ENCODE measurements at regions not wholly inside any gene's neighbourhood (a gene's known extent, or its start where the extent isn't known, plus 50 kb on each side); places are given as distances from the start of the nearest gene placed in this dataset.

DNA sequence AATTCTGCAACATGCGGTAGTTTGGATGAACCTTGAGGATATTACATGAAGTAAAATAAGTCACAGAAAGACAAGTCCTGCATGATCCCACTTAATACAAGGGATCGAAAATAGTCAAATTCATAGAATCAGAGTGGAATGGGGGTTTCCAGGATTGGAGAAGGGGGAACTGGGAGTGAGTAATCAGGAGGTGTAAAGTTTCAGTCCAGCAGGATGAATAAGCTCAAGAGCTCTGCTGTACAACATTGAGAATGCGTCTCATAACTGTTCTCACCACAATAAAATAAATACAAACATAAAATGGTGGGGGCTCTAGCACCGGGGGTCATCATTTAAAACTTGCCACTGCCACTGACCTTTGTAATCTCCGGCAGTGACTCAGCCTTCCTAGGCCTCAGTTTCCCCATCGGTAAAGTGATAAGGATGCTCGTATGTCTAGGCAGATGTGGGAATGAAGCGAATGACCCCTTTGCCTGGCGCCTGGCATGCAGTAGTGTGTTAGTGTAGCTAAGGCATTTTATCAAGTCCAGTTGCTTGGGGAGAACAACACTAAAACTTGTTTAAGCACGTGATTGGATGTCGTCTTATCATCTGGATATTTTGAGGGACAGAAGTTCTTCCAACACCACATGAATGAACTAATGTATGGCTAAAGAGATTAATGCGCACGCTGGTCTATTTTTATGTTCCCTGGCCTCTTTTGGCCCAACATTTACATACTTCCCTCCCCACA is 421.1 kb downstream of the QKI start:
- TF ChIP-seq, protein P1, sequence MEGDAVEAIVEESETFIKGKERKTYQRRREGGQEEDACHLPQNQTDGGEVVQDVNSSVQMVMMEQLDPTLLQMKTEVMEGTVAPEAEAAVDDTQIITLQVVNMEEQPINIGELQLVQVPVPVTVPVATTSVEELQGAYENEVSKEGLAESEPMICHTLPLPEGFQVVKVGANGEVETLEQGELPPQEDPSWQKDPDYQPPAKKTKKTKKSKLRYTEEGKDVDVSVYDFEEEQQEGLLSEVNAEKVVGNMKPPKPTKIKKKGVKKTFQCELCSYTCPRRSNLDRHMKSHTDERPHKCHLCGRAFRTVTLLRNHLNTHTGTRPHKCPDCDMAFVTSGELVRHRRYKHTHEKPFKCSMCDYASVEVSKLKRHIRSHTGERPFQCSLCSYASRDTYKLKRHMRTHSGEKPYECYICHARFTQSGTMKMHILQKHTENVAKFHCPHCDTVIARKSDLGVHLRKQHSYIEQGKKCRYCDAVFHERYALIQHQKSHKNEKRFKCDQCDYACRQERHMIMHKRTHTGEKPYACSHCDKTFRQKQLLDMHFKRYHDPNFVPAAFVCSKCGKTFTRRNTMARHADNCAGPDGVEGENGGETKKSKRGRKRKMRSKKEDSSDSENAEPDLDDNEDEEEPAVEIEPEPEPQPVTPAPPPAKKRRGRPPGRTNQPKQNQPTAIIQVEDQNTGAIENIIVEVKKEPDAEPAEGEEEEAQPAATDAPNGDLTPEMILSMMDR (IDR thresholded peaks at IDR 0.05 in 4 of 5, conservative IDR thresholded peaks at IDR 0.05 in 1 of 5): no peak
- TF ChIP-seq POLR2A (IDR thresholded peaks at IDR 0.05): no peak

All from gastrocnemius medialis (tissue), 4 donors.